Stimulated activated CD8-positive, alpha-beta memory T cell treated with anti-CD3 and anti-CD28 coated beads, Interleukin-7, amount 100 ng/mL, for 4 hours (primary cell): ENCODE measurements at regions not wholly inside any gene's neighbourhood (a gene's known extent, or its start where the extent isn't known, plus 50 kb on each side); places are given as distances from the start of the nearest gene placed in this dataset.
"Not testable (repeated sequence)": the region's sequence is repeated elsewhere in the genome, so short reads cannot be mapped to it uniquely, and the experiment has no call there.

ENCODE experiments used
- DNase-seq, 2 donors: peaks; one replicate each; pipeline ENCODE4 v3.0.0-alpha.2; 2020; ENCODE audit warnings: low read depth in 2 of 2

GRCh38 chr9:124084087-124084486 lies 72.5 kb downstream of the LHX2 start:
- no peak for DNase-seq

- no peak for DNase-seq
Measured at GRCh38 chr9:124087226-124087625, 75.7 kb downstream of the LHX2 start.

GRCh38 chr9:124088476-124088837 lies 76.9 kb downstream of the LHX2 start:
- no peak for DNase-seq

- DNase-seq: not testable (repeated sequence)
Measured at GRCh38 chr9:124089631-124090488, 78.3 kb downstream of the LHX2 start.

GRCh38 chr9:124098141-124098905 lies 86.8 kb downstream of the LHX2 start:
- DNase-seq: no peak

GRCh38 chr9:124099860-124100259 lies 88.3 kb downstream of the LHX2 start:
- no peak for DNase-seq

- no peak for DNase-seq
Measured at GRCh38 chr9:124101215-124101968, 89.8 kb downstream of the LHX2 start.

GRCh38 chr9:124101969-124102345 lies 90.4 kb downstream of the LHX2 start:
- DNase-seq: no peak

- DNase-seq: no peak
Measured at GRCh38 chr9:124102363-124102762, 90.8 kb downstream of the LHX2 start.

- no peak for DNase-seq
Measured at GRCh38 chr9:124105266-124105665, 93.7 kb downstream of the LHX2 start.

- no peak for DNase-seq
Measured at GRCh38 chr9:124108216-124108615, 96.6 kb downstream of the LHX2 start.

GRCh38 chr9:124110307-124110915 lies 98.8 kb downstream of the LHX2 start:
- DNase-seq: no peak

GRCh38 chr9:124116683-124117363 lies 105.3 kb downstream of the LHX2 start:
- DNase-seq: no peak

GRCh38 chr9:124118894-124119293 lies 107.3 kb downstream of the LHX2 start:
- no peak for DNase-seq

- no peak for DNase-seq
Measured at GRCh38 chr9:124120272-124120671, 108.7 kb downstream of the LHX2 start.

- no peak for DNase-seq
Measured at GRCh38 chr9:124121725-124122124, 110.2 kb downstream of the LHX2 start.

GRCh38 chr9:124122321-124122720 lies 110.8 kb downstream of the LHX2 start:
- no peak for DNase-seq

- no peak for DNase-seq
Measured at GRCh38 chr9:124122813-124123462, 111.4 kb downstream of the LHX2 start.

- not testable (repeated sequence) for DNase-seq
Measured at GRCh38 chr9:124123621-124124020, 112.1 kb downstream of the LHX2 start.

GRCh38 chr9:124124729-124125650 lies 113.4 kb downstream of the LHX2 start:
- no peak for DNase-seq
